GM10266 (cell line): ENCODE measurements at regions not wholly inside any gene's neighbourhood (a gene's known extent, or its start where the extent isn't known, plus 50 kb on each side); places are given as distances from the start of the nearest gene placed in this dataset.

Source experiments
- DNase-seq: peaks from one replicate; pipeline ENCODE4 v3.0.0; 2012; ENCODE audit errors: extremely low spot score
- CTCF ChIP-seq: IDR thresholded peaks from 2 replicates; pipeline ENCODE4 v1.5.1; 2012; ENCODE audit warnings: mild to moderate bottlenecking, low read depth; ENCODE audit not compliant: control insufficient read depth, insufficient read depth; ENCODE audit errors: missing control alignments

- no peak for TF ChIP-seq CTCF
- no peak for DNase-seq
Measured at GRCh38 chr11:92382311-92382710, 157.7 kb downstream of the FAT3 start.

- TF ChIP-seq CTCF, result no peak
- DNase-seq, result no peak
Measured at GRCh38 chr11:92383430-92383829, 158.8 kb downstream of the FAT3 start.

- no peak for DNase-seq
- TF ChIP-seq CTCF, result no peak
Measured at GRCh38 chr11:92384358-92384757, 159.7 kb downstream of the FAT3 start.

- no peak for DNase-seq
- no peak for TF ChIP-seq CTCF
Measured at GRCh38 chr11:92384802-92385201, 160.2 kb downstream of the FAT3 start.

GRCh38 chr11:92386577-92386976 is 162.0 kb downstream of the FAT3 start:
- no peak for DNase-seq
- no peak for TF ChIP-seq CTCF

GRCh38 chr11:92387859-92388258 is 163.2 kb downstream of the FAT3 start:
- TF ChIP-seq CTCF, result no peak
- no peak for DNase-seq

- no peak for TF ChIP-seq CTCF
- DNase-seq, result no peak
Measured at GRCh38 chr11:92388380-92388779, 163.8 kb downstream of the FAT3 start.

- DNase-seq, result no peak
- no peak for TF ChIP-seq CTCF
Measured at GRCh38 chr11:92390783-92391182, 166.2 kb downstream of the FAT3 start.
